AG10803 (cell line): ENCODE measurements at regions not wholly inside any gene's neighbourhood (a gene's known extent, or its start where the extent isn't known, plus 50 kb on each side); places are given as distances from the start of the nearest gene placed in this dataset.

Source experiments
- DNase-seq: peaks from one replicate; pipeline ENCODE4 v3.0.0; 2010; ENCODE audit warnings: low read depth
- H3K4me3 ChIP-seq: 2 replicates; pipeline ENCODE4 v1.5.1; 2011; ENCODE audit warnings: mild to moderate bottlenecking, low read length, control low read depth
- TF ChIP-seq, protein P1 (sequence below): conservative IDR thresholded peaks from 2 replicates; pipeline ENCODE4 v1.5.1; 2011; ENCODE audit warnings: mild to moderate bottlenecking, low read length, control low read depth, inconsistent platforms

DNA sequence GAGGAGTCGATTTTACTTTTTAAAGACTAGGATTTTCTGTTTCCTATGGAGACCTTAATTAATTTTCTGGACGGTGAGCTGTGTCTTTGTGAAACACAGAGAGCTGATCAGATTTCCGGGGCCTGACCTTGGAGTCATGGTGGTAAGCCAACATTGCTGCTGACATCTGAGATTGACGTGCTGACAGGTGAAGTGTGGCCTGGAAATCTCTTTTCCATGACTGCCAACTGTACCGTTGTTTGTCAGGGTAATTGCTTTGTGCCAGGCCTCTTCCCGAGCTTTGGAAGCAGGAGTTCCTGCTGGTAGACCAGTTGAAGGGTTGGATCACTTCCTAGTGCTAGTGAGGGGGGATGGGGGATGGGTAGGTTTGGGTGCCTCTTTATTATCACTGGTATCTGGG lies 71.2 kb downstream of the ADRA2A start:
- TF ChIP-seq, protein P1, sequence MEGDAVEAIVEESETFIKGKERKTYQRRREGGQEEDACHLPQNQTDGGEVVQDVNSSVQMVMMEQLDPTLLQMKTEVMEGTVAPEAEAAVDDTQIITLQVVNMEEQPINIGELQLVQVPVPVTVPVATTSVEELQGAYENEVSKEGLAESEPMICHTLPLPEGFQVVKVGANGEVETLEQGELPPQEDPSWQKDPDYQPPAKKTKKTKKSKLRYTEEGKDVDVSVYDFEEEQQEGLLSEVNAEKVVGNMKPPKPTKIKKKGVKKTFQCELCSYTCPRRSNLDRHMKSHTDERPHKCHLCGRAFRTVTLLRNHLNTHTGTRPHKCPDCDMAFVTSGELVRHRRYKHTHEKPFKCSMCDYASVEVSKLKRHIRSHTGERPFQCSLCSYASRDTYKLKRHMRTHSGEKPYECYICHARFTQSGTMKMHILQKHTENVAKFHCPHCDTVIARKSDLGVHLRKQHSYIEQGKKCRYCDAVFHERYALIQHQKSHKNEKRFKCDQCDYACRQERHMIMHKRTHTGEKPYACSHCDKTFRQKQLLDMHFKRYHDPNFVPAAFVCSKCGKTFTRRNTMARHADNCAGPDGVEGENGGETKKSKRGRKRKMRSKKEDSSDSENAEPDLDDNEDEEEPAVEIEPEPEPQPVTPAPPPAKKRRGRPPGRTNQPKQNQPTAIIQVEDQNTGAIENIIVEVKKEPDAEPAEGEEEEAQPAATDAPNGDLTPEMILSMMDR: no peak
- no peak for DNase-seq
- no peak overlapping the region for H3K4me3 ChIP-seq

DNA sequence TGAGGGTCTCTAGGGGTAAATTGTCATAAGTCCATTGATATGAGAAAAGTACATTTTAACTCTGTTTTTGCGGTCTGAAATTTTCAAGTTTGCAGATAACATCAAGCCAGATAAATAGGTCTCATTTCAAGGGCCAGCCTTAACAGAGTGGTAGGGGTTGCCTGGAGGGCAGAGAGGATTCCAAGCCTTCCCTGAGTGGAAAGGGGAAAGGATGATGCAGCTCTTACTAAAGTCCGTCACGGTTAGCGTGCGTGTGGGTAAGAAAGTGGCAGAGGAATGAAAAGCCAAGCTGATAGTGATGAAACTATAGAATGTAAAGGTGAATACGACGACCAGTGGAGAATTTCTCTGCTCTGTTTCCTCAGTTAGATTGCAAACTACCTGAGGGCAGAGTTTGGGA lies 71.6 kb downstream of the ADRA2A start:
- no peak overlapping the region for H3K4me3 ChIP-seq
- DNase-seq: no peak
- TF ChIP-seq, protein P1: no peak

DNA sequence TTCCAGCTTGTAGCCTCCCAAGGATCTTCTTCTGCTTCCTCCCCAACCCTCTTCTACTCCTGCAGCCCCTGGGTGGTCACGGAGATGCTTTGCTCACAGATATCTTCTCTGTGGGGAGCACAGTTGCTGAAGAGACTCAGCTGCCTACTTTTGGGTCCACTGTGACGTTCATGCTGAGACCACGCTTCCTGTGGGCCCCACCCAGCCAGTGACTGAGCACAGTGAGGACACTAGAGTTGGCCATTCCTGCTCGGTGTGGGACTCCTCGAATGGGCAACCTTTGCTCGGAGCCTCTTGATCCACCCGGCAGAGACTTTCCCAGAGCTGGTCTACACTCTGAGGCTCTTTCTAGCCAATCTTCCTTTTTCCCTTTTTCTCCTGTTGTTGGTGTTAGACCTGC lies 73.9 kb downstream of the ADRA2A start:
- DNase-seq: no peak
- H3K4me3 ChIP-seq: no peak overlapping the region
- TF ChIP-seq, protein P1: no peak

DNA sequence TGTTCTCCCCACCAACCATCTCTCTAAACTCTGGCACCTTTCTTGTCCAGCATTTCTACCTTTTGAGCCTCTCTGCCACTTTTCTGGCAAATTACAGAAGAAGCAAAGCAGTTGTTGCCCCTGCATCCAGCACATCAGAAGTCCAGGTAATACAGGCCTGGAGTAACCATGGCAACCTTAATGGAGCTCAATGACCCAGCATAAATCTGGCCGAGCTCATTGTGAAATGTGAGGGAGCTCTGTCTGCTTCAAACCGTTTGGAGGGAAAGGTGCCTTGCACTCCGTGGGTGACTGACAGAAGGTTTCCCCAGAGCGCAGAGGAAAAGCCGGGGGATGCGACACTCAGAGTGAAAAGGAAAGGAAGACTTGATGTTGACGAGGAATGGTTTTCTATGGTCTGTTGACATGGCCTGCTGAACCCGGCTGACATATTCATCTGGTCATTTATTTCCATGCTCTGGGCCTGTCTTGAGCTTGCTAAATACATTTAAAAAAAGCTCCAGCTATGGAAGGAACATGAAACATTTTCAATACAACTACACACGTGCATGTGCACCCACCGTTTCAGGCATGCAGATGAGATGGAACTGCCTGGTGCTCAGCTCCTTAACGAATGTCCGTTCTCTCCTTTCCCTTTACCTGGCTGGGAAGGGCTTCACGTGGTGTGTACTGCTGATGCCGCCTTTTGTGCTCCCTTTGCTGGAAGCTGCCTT lies 74.9 kb downstream of the ADRA2A start:
- TF ChIP-seq, protein P1: no peak
- H3K4me3 ChIP-seq: no peak overlapping the region
- no peak for DNase-seq

DNA sequence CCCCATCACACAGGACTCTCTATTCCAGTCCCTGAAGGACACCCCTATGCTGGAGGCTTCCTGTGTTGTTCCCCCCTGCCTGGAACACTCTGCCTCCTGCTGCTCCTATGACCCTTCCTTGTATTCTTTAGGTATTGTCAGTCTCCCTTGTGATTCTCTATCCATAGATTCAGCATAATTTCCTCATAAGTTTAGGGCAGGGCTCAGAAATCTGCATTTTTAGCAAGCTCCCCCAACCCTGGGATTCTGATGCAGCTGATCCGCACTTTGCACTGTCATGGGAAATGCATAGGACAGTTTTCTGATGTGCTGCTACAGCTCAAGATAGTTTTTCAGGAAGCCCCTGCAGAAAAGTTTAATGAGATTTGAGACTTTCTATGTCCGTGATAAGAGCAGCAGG lies 79.9 kb downstream of the ADRA2A start:
- DNase-seq: no peak
- H3K4me3 ChIP-seq: no peak overlapping the region
- TF ChIP-seq, protein P1: no peak

DNA sequence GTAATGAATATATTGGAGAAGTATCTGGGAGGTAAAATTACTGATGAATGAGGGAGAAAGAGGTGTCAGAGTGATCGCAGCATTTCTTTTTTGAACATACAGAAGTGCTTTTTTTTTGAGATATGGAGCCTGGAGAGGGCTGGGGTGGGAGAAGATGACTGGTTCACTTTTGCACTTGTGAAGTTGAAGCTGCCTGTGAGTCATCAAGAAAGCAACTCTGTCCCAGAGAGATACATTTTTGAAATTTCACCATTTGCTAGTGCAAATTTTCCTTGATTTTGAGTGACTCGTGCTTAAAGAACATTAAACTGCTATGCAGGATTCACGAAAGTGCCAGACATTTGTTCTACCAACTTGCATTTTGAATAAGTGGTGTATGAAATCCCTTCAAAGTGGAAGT lies 81.8 kb downstream of the ADRA2A start:
- peak; percentile 13 for DNase-seq
- TF ChIP-seq, protein P1: no peak
- H3K4me3 ChIP-seq: no peak overlapping the region

DNA sequence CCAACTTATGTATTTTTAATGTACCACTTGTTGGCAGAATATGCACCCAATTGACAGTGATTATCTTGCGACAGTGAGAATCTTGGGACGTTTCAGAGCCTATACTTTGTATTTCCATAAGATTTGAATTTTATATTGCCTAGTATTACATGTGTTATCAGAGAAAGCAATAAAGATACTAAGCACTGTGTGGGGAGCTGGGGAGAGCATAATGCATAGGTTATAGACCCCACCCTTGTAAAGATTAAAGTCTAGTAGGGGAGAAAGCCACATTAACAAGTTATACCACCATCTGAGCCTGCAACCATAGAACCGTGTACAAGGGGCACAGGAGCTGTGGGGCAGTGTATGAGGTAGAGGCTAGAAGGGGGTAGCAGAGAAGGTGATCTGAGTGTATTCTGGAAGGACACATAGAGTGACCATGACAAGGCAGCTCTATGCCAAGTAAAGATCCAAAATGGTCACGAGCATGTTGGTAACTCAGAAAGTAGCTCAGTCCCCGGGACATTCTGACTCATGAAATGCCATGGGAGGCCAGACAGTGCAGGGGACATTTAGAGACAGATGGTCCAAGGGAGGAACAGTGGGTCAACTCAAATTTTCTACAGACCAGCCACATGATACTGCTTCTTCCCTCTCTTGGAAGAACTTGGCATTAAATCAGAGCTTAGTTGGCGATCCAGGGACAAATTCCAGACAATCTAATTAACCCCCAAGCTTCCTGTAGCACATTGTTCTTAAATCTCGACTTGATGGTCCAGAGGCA lies 84.5 kb downstream of the ADRA2A start:
- TF ChIP-seq, protein P1: no peak
- H3K4me3 ChIP-seq: no peak overlapping the region
- DNase-seq: no peak
